CD14-positive monocyte (primary cell): ENCODE measurements at regions not wholly inside any gene's neighbourhood (a gene's known extent, or its start where the extent isn't known, plus 50 kb on each side); places are given as distances from the start of the nearest gene placed in this dataset.

Experiments
- DNase-seq, 3 donors: peaks; one replicate each; pipeline ENCODE4 v3.0.0-alpha.2; 2011 to 2022
- H2AFZ ChIP-seq: 2 replicates; pipeline ENCODE4 v1.6.0; 2012; ENCODE audit warnings: mild to moderate bottlenecking, low read depth, low read length, inconsistent platforms; ENCODE audit not compliant: insufficient read depth, poor library complexity, severe bottlenecking
- H3K27ac ChIP-seq, 2 donors: 1 replicate in 1 of 2; 2 replicates in 1 of 2; pipeline ENCODE4 v1.5.1; 2012 to 2013; ENCODE audit warnings: low read length in 2 of 2, control low read depth in 1 of 2, inconsistent platforms in 1 of 2, low read depth in 1 of 2, mild to moderate bottlenecking in 1 of 2
- H3K27me3 ChIP-seq, 2 donors: one replicate each; pipeline versions ENCODE4 v1.6.0 to v1.6.1; 2011 to 2013; ENCODE audit warnings: low read length in 2 of 2; ENCODE audit not compliant: control insufficient read depth in 2 of 2, insufficient read depth in 2 of 2
- H3K36me3 ChIP-seq, 2 donors: replicated peaks in 1 of 2; 1 replicate in 1 of 2; 2 replicates in 1 of 2; pipeline versions ENCODE4 v1.5.1 to v1.6.1; 2012 to 2013; ENCODE audit warnings: low read length in 2 of 2, control low read depth in 1 of 2, inconsistent platforms in 1 of 2, mild to moderate bottlenecking in 1 of 2; ENCODE audit not compliant: insufficient read depth in 2 of 2, control insufficient read depth in 1 of 2
- H3K4me1 ChIP-seq, 2 donors: 1 replicate in 1 of 2; 2 replicates in 1 of 2; pipeline versions ENCODE4 v1.5.1 to v1.6.1; 2012 to 2013; ENCODE audit warnings: low read length in 2 of 2, control low read depth in 1 of 2, inconsistent platforms in 1 of 2, mild to moderate bottlenecking in 1 of 2, moderate library complexity in 1 of 2; ENCODE audit not compliant: insufficient read depth in 2 of 2, control insufficient read depth in 1 of 2
- H3K4me2 ChIP-seq: replicated peaks from 2 replicates; pipeline ENCODE3; 2012; ENCODE audit warnings: low read length, moderate library complexity, mild to moderate bottlenecking; ENCODE audit not compliant: poor library complexity, severe bottlenecking; ENCODE audit errors: extremely low read depth
- H3K4me3 ChIP-seq, 3 experiments: fragments of 200-600 bp in 1 of 3; sonication (generic) in 1 of 3; replicated peaks in 1 of 3; 1 replicate in 2 of 3; 2 replicates in 1 of 3; pipeline ENCODE4 v1.5.1; 2011 to 2013; ENCODE audit warnings: low read length in 3 of 3, mild to moderate bottlenecking in 3 of 3, control low read depth in 2 of 3, low read depth in 2 of 3, inconsistent platforms in 1 of 3, moderate library complexity in 1 of 3
- H3K79me2 ChIP-seq: 2 replicates; pipeline ENCODE4 v1.6.0; 2012; ENCODE audit warnings: mild to moderate bottlenecking, control low read depth, inconsistent platforms, low read length, moderate library complexity; ENCODE audit not compliant: insufficient read depth
- H3K9ac ChIP-seq: 2 replicates; pipeline ENCODE4 v1.6.0; 2017; ENCODE audit warnings: low read length, mild to moderate bottlenecking; ENCODE audit not compliant: insufficient read depth, poor library complexity, severe bottlenecking
- H3K9me3 ChIP-seq, 2 donors: replicated peaks in 1 of 2; 1 replicate in 1 of 2; 2 replicates in 1 of 2; pipeline versions ENCODE4 v1.5.1 to v1.6.1; 2012 to 2013; ENCODE audit warnings: low read length in 2 of 2, control low read depth in 1 of 2; ENCODE audit not compliant: control insufficient read depth in 1 of 2, insufficient read depth in 1 of 2
- H4K20me1 ChIP-seq: 2 replicates; pipeline ENCODE4 v1.6.0; 2012; ENCODE audit warnings: mild to moderate bottlenecking, low read length, control low read depth, moderate library complexity; ENCODE audit not compliant: insufficient read depth
- H3K27ac Mint-ChIP-seq, 7 donors: one replicate each; pipeline ENCODE4 v1.8.0; 2020; ENCODE audit warnings: mild to moderate bottlenecking in 7 of 7, mixed read lengths in 7 of 7, moderate library complexity in 6 of 7, inconsistent platforms in 2 of 7
- H3K27me3 Mint-ChIP-seq, 3 donors: one replicate each; pipeline ENCODE4 v1.8.0; 2021 to 2022; ENCODE audit warnings: low read depth in 3 of 3, mild to moderate bottlenecking in 3 of 3, mixed read lengths in 3 of 3, moderate library complexity in 3 of 3, inconsistent platforms in 1 of 3
- H3K36me3 Mint-ChIP-seq, 2 donors: one replicate each; pipeline ENCODE4 v1.8.0; 2020; ENCODE audit warnings: mixed read lengths in 2 of 2, inconsistent platforms in 1 of 2, mild to moderate bottlenecking in 1 of 2
- H3K4me1 Mint-ChIP-seq: one replicate; pipeline ENCODE4 v1.8.0; 2020; ENCODE audit warnings: mild to moderate bottlenecking, mixed read lengths
- H3K4me3 Mint-ChIP-seq, 2 donors: one replicate each; pipeline ENCODE4 v1.8.0; 2020; ENCODE audit warnings: mild to moderate bottlenecking in 2 of 2, mixed read lengths in 2 of 2, moderate library complexity in 1 of 2
- H3K9me3 Mint-ChIP-seq, 7 donors: one replicate each; pipeline ENCODE4 v1.8.0; 2020 to 2022; ENCODE audit warnings: mixed read lengths in 7 of 7, mild to moderate bottlenecking in 6 of 7, moderate library complexity in 6 of 7, inconsistent platforms in 2 of 7
- WGBS: methylation state at CpG from one replicate; pipeline ENCODE4 v1.1.5; 2013; ENCODE audit warnings: missing lambda C conversion rate; ENCODE audit not compliant: insufficient coverage; 5-methylcytosine and 5-hydroxymethylcytosine counted together
- intact Hi-C, 2 donors: fragments of 100-400 bp; cut with micrococcal nuclease; formaldehyde crosslinking; loops; one replicate each; pipeline versions ENCODE4 v1.15.0 to v1.15.1; 2023
- TF ChIP-seq, protein P1 (sequence below): fragments of 200-600 bp; IDR thresholded peaks from one replicate; pipeline ENCODE4 v1.8.0; 2022; ENCODE audit warnings: antibody characterized with exemption, mild to moderate bottlenecking

DNA sequence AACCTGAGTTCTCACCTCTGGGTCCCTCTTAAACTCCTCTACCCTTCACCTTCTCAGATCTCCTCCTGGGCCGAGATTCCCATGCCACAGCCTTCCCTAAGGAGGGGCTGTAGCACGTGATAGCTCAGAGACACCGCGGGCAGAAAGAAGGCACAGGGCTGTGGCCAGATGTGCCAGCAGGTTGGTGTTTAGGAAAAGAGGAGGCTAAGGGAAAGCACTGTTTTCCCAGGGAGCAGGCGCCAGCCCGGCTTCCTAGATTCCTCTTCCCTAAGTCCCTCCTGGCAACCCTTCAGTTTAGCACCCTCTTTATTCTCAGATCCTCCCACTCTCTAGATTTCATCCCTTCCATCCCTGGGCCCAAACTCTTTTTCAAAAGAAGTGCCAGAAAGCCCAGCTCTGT lies 59.4 kb upstream of the CCNG1 start:
- no peaks in the 10 kb centered on the region for H3K9me3 ChIP-seq
- H3K4me1 Mint-ChIP-seq: peaks cover 10% of the 10 kb centered on the region
- no peaks in the 10 kb centered on the region for H3K36me3 ChIP-seq
- no peak overlapping the region for H3K9ac ChIP-seq
- no CpG with 5 or more reads among the region's 6 CpGs for WGBS
- peaks cover 8 to 13% of the 10 kb centered on the region in 2 donors for H3K4me1 ChIP-seq
- no peak overlapping the region for H3K4me3 Mint-ChIP-seq
- H3K27ac ChIP-seq: no peak overlapping the region
- H3K4me2 ChIP-seq: no peak overlapping the region
- no peaks in the 10 kb centered on the region for H3K27me3 ChIP-seq
- no peaks in the 10 kb centered on the region for H4K20me1 ChIP-seq
- H3K36me3 Mint-ChIP-seq: no peaks in the 10 kb centered on the region
- TF ChIP-seq, protein P1, sequence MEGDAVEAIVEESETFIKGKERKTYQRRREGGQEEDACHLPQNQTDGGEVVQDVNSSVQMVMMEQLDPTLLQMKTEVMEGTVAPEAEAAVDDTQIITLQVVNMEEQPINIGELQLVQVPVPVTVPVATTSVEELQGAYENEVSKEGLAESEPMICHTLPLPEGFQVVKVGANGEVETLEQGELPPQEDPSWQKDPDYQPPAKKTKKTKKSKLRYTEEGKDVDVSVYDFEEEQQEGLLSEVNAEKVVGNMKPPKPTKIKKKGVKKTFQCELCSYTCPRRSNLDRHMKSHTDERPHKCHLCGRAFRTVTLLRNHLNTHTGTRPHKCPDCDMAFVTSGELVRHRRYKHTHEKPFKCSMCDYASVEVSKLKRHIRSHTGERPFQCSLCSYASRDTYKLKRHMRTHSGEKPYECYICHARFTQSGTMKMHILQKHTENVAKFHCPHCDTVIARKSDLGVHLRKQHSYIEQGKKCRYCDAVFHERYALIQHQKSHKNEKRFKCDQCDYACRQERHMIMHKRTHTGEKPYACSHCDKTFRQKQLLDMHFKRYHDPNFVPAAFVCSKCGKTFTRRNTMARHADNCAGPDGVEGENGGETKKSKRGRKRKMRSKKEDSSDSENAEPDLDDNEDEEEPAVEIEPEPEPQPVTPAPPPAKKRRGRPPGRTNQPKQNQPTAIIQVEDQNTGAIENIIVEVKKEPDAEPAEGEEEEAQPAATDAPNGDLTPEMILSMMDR: no peak
- no peak overlapping the region for H2AFZ ChIP-seq
- no peak overlapping the region for H3K4me3 ChIP-seq
- peaks cover 0 to 5% (median 0%) of the 10 kb centered on the region in 7 donors for H3K9me3 Mint-ChIP-seq
- intact Hi-C loops: no loop called here
- no peak for DNase-seq
- no peak overlapping the region for H3K27ac Mint-ChIP-seq
- H3K79me2 ChIP-seq: no peaks in the 10 kb centered on the region
- H3K27me3 Mint-ChIP-seq: peaks cover 0 to 3% (median 0%) of the 10 kb centered on the region in 3 donors

DNA sequence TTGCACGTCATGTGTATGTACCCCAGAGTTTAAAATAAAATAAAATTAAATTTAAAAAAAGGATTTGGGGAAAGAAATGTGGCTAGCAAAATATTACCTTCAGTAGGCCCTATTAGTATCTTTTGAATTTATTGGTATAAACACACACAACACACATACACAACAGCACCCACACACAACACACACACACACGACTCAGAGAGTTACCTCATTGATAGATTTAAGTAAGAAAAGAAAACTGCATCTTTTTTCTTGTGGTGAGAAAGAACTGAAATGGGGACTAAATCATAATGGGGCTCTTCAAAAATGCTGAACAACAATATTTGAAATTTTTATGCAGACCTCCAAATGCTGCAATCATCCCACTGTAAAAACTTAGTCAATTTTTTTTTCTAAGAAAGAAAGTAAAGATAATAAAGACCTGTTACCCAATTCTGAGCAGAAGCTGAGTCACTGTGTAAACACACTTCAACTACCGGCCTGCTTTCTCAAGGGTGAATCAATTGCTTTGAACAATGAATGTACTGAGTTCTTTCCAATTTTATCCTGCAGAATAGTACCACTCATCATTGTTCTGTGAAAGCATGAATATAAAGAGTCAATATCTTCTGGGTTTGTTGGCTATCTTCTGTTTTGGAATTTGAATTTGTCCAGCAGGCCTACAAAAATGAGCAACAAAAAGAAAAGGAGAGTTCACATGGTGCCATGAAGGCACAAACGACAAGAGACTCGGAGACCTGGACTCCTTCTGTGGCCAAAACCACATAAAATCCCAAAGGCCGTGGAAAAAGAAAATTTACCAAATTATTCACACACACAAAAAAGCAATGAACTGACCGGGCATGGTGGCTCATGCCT lies 57.9 kb upstream of the CCNG1 start:
- H3K9me3 ChIP-seq: no peaks in the 10 kb centered on the region
- no peaks in the 10 kb centered on the region for H3K36me3 ChIP-seq
- no peak overlapping the region for H3K9ac ChIP-seq
- H3K27ac ChIP-seq: peak overlapping the region in 1 of 2 donors; percentile 41
- no peak overlapping the region for H3K4me3 ChIP-seq
- peaks cover 0 to 3% (median 0%) of the 10 kb centered on the region in 3 donors for H3K27me3 Mint-ChIP-seq
- peak overlapping the region in 5 of 7 donors; percentile 1 to 47 (median 33) for H3K27ac Mint-ChIP-seq
- H2AFZ ChIP-seq: peak overlapping the region; percentile 10
- peaks cover 0 to 10% (median 2%) of the 10 kb centered on the region in 7 donors for H3K9me3 Mint-ChIP-seq
- H4K20me1 ChIP-seq: no peaks in the 10 kb centered on the region
- H3K36me3 Mint-ChIP-seq: no peaks in the 10 kb centered on the region
- intact Hi-C loops: no loop called here
- peaks cover 8 to 13% of the 10 kb centered on the region in 2 donors for H3K4me1 ChIP-seq
- TF ChIP-seq, protein P1: no peak
- peak overlapping the region; percentile 23 for H3K4me2 ChIP-seq
- no peaks in the 10 kb centered on the region for H3K79me2 ChIP-seq
- peaks cover 10% of the 10 kb centered on the region for H3K4me1 Mint-ChIP-seq
- H3K4me3 Mint-ChIP-seq: no peak overlapping the region
- peak; percentile 34 to 52 (median 46) for DNase-seq
- no peaks in the 10 kb centered on the region for H3K27me3 ChIP-seq
- WGBS: 83% methylated on average over 3 of the region's 7 CpGs
